ENCODE measurements at regions not wholly inside any gene's neighbourhood (a gene's known extent, or its start where the extent isn't known, plus 50 kb on each side); places are given as distances from the start of the nearest gene placed in this dataset.
A peak's percentile ranks its signal among the peaks of the same experiment; 100 is the strongest.
"Not testable (repeated sequence)": the region's sequence is repeated elsewhere in the genome, so short reads cannot be mapped to it uniquely, and the experiment has no call there.

- DNase-seq = no peak
Measured at GRCh38 chr12:34607520-34608195, 585.4 kb downstream of the ALG10 start.

DNA sequence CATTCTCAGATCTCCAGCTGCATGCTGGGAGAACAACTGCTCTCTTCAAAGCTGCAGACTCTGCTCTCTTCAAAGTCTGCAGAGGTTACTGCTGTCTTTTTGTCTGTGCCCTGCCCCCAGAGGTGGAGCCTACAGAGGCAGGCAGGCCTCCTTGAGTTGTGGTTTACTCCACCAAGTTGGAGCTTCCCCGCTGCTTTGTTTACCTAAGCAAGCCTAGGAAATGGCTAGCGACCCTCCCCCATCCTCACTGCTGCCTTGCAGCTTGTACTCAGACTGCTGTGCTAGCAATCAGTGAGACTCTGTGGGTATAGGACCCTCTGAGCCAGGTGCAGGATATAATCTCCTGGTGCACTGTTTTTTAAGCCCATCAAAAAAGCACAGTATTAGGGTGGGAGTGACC is 591.7 kb downstream of the ALG10 start:
- not testable (repeated sequence) for DNase-seq

DNA sequence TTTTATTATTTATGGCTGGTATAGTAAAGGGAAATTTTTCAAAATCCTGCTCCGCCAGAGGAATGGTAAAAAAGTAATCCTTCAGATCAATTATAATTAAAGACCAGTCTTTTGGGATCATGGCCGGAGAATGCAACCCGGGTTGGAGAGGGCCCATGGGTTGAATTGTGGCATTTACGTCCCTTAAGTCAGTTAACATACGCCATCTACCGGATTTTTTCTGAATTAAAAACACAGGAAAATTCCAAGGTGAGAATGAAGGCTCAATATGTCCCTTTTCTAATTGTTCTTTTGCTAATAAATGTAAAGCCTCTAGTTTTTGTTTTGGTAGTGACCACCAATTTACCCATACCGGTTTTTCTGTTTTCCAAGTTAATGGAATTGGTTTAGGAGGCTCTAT is 602.8 kb downstream of the ALG10 start:
- peak; percentile 45 for DNase-seq

DNA sequence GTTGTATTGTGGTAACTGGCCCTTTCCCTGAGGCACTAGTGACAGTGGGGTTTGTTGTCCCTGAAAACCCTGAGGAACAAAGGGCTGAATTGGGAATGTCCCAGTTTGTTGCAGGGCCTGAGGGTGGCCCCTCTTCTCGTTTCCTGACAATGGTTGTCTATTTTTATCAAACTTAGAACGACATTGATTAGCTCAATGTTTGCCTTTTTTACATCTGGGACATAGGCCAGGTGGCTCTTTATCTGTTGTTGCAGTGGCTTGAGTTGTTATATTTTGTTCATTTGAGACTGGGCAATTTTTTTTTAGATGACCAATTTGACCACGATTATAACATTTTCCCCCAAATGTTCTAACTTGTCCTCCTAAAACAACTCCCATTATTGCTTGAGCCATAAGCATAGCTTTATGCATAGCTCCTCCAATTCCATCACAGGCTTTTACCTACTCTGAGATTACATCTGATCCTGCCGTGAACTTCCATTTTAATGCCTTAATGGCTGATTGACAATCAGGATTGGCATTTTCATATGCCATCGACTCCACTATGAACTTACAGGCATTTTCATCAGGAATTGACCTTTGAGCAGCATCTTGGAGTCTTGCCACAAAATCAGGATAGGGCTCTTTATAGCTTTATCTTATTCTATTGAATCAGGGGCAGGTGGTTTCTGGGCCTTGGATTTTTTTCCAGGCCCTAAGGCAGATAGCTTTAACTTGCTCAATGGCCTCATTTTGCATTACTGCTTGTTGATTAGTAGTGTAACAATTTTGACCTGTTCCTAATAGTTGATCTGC is 604.3 kb downstream of the ALG10 start:
- DNase-seq = no peak

Data from hematopoietic multipotent progenitor cell treated with erythropoietin and hydrocortisone succinate and interleukin-3 and kit ligand, for 6 days (in vitro differentiated cells).